ENCODE measurements at regions not wholly inside any gene's neighbourhood (a gene's known extent, or its start where the extent isn't known, plus 50 kb on each side); places are given as distances from the start of the nearest gene placed in this dataset.

- TF ChIP-seq NFE2L2 (IDR thresholded peaks at IDR 0.05; ENCODE audit: low read length): no peak
- no peak for TF ChIP-seq U2AF2 (IDR thresholded peaks at IDR 0.05; ENCODE audit: low read depth, low read length)
- no peak for TF ChIP-seq JUN (CRISPR knock-in tag; IDR thresholded peaks at IDR 0.05)
- no peak for TF ChIP-seq ELF1 (CRISPR knock-in tag; IDR thresholded peaks at IDR 0.05)
- no peak for TF ChIP-seq CBX2 (IDR thresholded peaks at IDR 0.05; ENCODE audit: low read depth, low read length)
- no peak for TF ChIP-seq CBX2 (CRISPR knock-in tag; IDR thresholded peaks at IDR 0.05; ENCODE audit: low read depth)
- TF ChIP-seq BHLHE40 (IDR thresholded peaks at IDR 0.05; ENCODE audit: low read length): no peak
- TF ChIP-seq RXRA (CRISPR knock-in tag; IDR thresholded peaks at IDR 0.05): no peak
- no peak for TF ChIP-seq NFRKB (IDR thresholded peaks at IDR 0.05)
- TF ChIP-seq EHMT2 (IDR thresholded peaks at IDR 0.05; ENCODE audit: borderline replicate concordance, low read depth, low read length): no peak
- no peak for TF ChIP-seq CTCF (CRISPR knock-in tag; IDR thresholded peaks at IDR 0.05)
Measured at GRCh38 chr9:108162664-108163063, 673.1 kb upstream of the KLF4 start.

All from HepG2 (cell line).